AG09319 (cell line): ENCODE measurements at regions not wholly inside any gene's neighbourhood (a gene's known extent, or its start where the extent isn't known, plus 50 kb on each side); places are given as distances from the start of the nearest gene placed in this dataset.

Experiments used
- DNase-seq: peaks from one replicate; pipeline ENCODE4 v3.0.0-alpha.2; 2010; ENCODE audit warnings: low read depth; ENCODE audit errors: extremely low read depth
- TF ChIP-seq, protein P1 (sequence below): IDR thresholded peaks from 2 replicates; pipeline ENCODE4 v1.5.1; 2011; ENCODE audit warnings: low read depth, mild to moderate bottlenecking, inconsistent platforms, low read length, moderate library complexity

- DNase-seq = no peak
- TF ChIP-seq, protein P1, sequence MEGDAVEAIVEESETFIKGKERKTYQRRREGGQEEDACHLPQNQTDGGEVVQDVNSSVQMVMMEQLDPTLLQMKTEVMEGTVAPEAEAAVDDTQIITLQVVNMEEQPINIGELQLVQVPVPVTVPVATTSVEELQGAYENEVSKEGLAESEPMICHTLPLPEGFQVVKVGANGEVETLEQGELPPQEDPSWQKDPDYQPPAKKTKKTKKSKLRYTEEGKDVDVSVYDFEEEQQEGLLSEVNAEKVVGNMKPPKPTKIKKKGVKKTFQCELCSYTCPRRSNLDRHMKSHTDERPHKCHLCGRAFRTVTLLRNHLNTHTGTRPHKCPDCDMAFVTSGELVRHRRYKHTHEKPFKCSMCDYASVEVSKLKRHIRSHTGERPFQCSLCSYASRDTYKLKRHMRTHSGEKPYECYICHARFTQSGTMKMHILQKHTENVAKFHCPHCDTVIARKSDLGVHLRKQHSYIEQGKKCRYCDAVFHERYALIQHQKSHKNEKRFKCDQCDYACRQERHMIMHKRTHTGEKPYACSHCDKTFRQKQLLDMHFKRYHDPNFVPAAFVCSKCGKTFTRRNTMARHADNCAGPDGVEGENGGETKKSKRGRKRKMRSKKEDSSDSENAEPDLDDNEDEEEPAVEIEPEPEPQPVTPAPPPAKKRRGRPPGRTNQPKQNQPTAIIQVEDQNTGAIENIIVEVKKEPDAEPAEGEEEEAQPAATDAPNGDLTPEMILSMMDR = no peak
Observed at GRCh38 chr14:98186140-98186539, 1085.9 kb downstream of the BCL11B start.

DNA sequence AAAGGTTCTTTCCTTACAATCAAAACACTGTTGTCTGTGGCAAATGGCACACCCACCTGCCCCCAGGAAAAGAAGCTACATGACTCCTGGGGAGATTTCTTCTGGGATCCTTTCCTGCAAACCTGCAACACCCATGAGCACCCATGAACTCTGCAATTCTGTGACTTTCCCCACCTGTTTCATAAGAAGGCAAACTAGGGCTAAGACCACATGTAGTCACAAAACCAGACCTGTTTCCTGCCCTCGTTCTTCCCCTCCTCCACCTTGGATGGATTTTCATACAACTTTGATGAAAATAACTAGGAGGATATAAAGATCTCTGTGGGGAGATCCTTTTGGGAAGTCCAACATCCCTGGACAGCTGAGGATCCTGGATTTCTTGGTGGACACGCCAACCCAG, 1084.7 kb downstream of the BCL11B start:
- no peak for DNase-seq
- TF ChIP-seq, protein P1 = no peak

GRCh38 chr14:98189062-98189461, 1082.9 kb downstream of the BCL11B start:
- TF ChIP-seq, protein P1 = no peak
- no peak for DNase-seq

DNA sequence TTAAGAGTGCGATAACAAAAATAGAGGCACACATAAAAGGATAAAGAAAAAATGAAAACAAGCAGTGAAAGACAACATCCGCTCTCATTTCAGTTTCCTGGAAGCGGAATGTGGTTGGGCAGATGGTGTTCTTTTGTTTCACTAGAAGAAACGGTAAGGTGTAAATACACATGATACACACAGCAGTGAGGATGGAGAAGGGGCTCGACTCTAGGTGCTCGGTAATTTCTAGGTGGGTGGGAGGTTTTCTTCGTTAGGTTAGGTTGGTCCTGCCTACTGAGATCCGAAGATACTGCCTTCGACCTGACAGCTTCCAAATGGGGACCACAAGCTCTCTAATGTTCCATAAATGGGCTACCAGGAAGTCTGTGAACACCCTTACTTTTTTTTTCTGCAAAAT, 1082.5 kb downstream of the BCL11B start:
- TF ChIP-seq, protein P1 = no peak
- no peak for DNase-seq

- no peak for DNase-seq
- TF ChIP-seq, protein P1 = no peak
Observed at GRCh38 chr14:98189944-98190343, 1082.1 kb downstream of the BCL11B start.

GRCh38 chr14:98192946-98193345, 1079.1 kb downstream of the BCL11B start:
- TF ChIP-seq, protein P1 = no peak
- no peak for DNase-seq

GRCh38 chr14:98194821-98195220, 1077.2 kb downstream of the BCL11B start:
- DNase-seq = no peak
- TF ChIP-seq, protein P1 = no peak

DNA sequence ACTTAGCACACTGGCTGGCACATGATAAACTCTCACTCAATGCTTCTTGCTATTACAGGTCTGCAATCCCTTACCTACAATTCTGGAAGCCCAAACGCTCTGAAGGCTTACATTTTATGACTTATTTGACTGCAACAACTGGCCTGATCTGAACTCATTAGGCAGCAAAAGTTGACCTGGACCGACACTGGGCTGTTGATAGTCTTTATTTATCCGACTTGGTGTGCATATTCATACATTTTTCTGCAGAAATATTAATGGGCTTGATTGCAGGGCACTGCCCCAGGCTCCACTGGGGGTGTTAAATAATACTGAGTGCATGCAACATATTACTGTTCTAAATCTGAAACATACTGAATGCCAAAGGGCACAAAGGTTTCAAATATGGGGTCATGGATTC, 1076.7 kb downstream of the BCL11B start:
- DNase-seq = no peak
- TF ChIP-seq, protein P1 = no peak
